Calu3 (cell line): ENCODE measurements at regions not wholly inside any gene's neighbourhood (a gene's known extent, or its start where the extent isn't known, plus 50 kb on each side); places are given as distances from the start of the nearest gene placed in this dataset.

ENCODE experiments used
- BruUV-seq: library from RNA; stranded (reverse); fragments of 400-500 nt; replicated peaks from 2 replicates; lab custom pipeline; 2021; lab: Mats Ljungman, UMichigan
- CTCF ChIA-PET: fragments of 300-600 bp; sonication (Branson Sonifier 250); formaldehyde crosslinking; loops from one replicate; lab custom pipeline; 2022; ENCODE audit warnings: antibody characterized with exemption; lab: Charles Lee
- DNase-seq: peaks from one replicate; pipeline ENCODE4 v3.0.0; 2022
- H3K27ac Mint-ChIP-seq: one replicate; pipeline ENCODE4 v1.8.0; 2022; ENCODE audit warnings: mixed read lengths; ENCODE audit not compliant: unreplicated experiment
- H3K27me3 Mint-ChIP-seq: one replicate; pipeline ENCODE4 v1.8.0; 2022; ENCODE audit warnings: mixed read lengths; ENCODE audit not compliant: unreplicated experiment
- H3K36me3 Mint-ChIP-seq: one replicate; pipeline ENCODE4 v1.8.0; 2022; ENCODE audit warnings: mild to moderate bottlenecking, moderate library complexity, mixed read lengths; ENCODE audit not compliant: insufficient read depth, unreplicated experiment
- H3K4me1 Mint-ChIP-seq: one replicate; pipeline ENCODE4 v1.8.0; 2022; ENCODE audit warnings: mild to moderate bottlenecking, low read depth, mixed read lengths; ENCODE audit not compliant: unreplicated experiment
- H3K4me3 Mint-ChIP-seq: one replicate; pipeline ENCODE4 v1.8.0; 2022; ENCODE audit warnings: mild to moderate bottlenecking, low read depth, moderate library complexity, mixed read lengths; ENCODE audit not compliant: unreplicated experiment
- H3K9me3 Mint-ChIP-seq: one replicate; pipeline ENCODE4 v1.8.0; 2022; ENCODE audit warnings: low read depth, mixed read lengths; ENCODE audit not compliant: unreplicated experiment
- intact Hi-C: fragments of 100-400 bp; cut with micrococcal nuclease; formaldehyde crosslinking; loops from one replicate; pipeline ENCODE4 v1.10.0; 2022; ENCODE audit not compliant: unreplicated experiment
- TF ChIP-seq, protein P1 (sequence below): fragments of 200-600 bp; IDR thresholded peaks from one replicate; pipeline ENCODE4 v1.8.0; 2022; ENCODE audit warnings: antibody characterized with exemption; ENCODE audit not compliant: unreplicated experiment

GRCh38 chr16:64148356-64148755, 973.5 kb downstream of the CDH11 start:
- DNase-seq: no peak
- no TSS peak for BruUV-seq
- H3K27ac Mint-ChIP-seq: no peak overlapping the region
- no peaks in the 10 kb centered on the region for H3K27me3 Mint-ChIP-seq
- no peaks in the 10 kb centered on the region for H3K36me3 Mint-ChIP-seq
- peaks cover 15% of the 10 kb centered on the region for H3K9me3 Mint-ChIP-seq
- CTCF ChIA-PET: no interaction called here
- intact Hi-C loops: no loop called here
- H3K4me1 Mint-ChIP-seq: no peaks in the 10 kb centered on the region
- H3K4me3 Mint-ChIP-seq: no peak overlapping the region
- TF ChIP-seq, protein P1, sequence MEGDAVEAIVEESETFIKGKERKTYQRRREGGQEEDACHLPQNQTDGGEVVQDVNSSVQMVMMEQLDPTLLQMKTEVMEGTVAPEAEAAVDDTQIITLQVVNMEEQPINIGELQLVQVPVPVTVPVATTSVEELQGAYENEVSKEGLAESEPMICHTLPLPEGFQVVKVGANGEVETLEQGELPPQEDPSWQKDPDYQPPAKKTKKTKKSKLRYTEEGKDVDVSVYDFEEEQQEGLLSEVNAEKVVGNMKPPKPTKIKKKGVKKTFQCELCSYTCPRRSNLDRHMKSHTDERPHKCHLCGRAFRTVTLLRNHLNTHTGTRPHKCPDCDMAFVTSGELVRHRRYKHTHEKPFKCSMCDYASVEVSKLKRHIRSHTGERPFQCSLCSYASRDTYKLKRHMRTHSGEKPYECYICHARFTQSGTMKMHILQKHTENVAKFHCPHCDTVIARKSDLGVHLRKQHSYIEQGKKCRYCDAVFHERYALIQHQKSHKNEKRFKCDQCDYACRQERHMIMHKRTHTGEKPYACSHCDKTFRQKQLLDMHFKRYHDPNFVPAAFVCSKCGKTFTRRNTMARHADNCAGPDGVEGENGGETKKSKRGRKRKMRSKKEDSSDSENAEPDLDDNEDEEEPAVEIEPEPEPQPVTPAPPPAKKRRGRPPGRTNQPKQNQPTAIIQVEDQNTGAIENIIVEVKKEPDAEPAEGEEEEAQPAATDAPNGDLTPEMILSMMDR: no peak

DNA sequence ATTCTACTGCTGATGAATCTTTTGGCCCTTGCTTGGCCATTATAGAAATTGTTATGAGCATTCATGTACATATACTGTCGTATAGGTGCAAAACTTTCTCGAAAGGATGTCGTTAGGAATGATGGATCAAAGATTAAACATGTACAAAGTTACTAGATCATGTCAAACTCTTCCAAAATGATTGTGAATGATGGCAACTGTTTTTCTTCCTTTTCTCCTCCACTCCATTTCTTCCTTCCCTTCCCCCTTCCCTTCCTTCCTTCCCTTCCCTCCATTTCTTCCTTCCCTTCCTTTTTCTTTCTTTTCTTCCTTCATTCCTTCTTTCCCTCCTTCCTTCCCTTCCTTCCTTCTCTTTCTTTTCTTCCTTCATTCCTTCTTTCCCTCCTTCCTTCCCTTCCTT, 973.9 kb downstream of the CDH11 start:
- DNase-seq: no peak
- Mint-ChIP-seq H3K4me3 (no peak overlapping the region), H3K9me3 (peaks cover 12% of the 10 kb centered on the region), H3K36me3 (no peaks in the 10 kb centered on the region), H3K27me3 (no peaks in the 10 kb centered on the region), H3K4me1 (no peaks in the 10 kb centered on the region), H3K27ac (no peak overlapping the region)
- CTCF ChIA-PET: no interaction called here
- TF ChIP-seq, protein P1: no peak
- intact Hi-C loops: no loop called here
- no TSS peak for BruUV-seq

- CTCF ChIA-PET: interaction anchor here (0.6 kb wide), 1 partner anchor 699 kb away, joined by 3 read pairs; no protein-coding TSS in a partner anchor
- H3K4me3 Mint-ChIP-seq: no peak overlapping the region
- intact Hi-C loops: no loop called here
- H3K9me3 Mint-ChIP-seq: peaks cover 8% of the 10 kb centered on the region
- TF ChIP-seq, protein P1: no peak
- no peaks in the 10 kb centered on the region for H3K27me3 Mint-ChIP-seq
- BruUV-seq: no TSS peak
- no peaks in the 10 kb centered on the region for H3K36me3 Mint-ChIP-seq
- no peaks in the 10 kb centered on the region for H3K4me1 Mint-ChIP-seq
- DNase-seq: no peak
- H3K27ac Mint-ChIP-seq: no peak overlapping the region
Observed at GRCh38 chr16:64144617-64145016, 977.2 kb downstream of the CDH11 start.

DNA sequence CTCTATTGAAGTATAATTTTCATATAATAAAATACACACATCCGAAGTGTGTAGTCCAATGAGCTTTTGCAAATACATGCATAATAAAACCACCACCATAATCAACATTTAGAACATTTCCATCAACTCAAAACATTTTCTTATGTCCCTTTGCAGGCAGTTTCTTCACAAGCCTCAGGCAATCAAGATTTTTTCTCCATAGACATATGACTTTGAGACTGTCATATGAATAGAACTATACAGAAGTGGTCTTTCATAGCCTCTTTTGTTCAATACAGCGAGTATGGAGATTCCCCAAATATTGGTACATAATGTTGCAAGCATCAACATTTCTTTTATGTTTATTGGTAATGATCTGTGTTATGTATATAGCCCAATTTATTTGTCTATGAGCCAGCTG, 983.2 kb downstream of the CDH11 start:
- no TSS peak for BruUV-seq
- H3K27me3 Mint-ChIP-seq: no peaks in the 10 kb centered on the region

More for the DNA sequence above, 983.2 kb downstream of the CDH11 start:
- no peak for DNase-seq
- Mint-ChIP-seq H3K4me3 (no peak overlapping the region), H3K4me1 (no peaks in the 10 kb centered on the region), H3K9me3 (peaks cover 10% of the 10 kb centered on the region), H3K36me3 (no peaks in the 10 kb centered on the region), H3K27ac (no peak overlapping the region)
- CTCF ChIA-PET: no interaction called here
- intact Hi-C loops: no loop called here
- TF ChIP-seq, protein P1: no peak
